DND-41 (cell line): ENCODE measurements at regions not wholly inside any gene's neighbourhood (a gene's known extent, or its start where the extent isn't known, plus 50 kb on each side); places are given as distances from the start of the nearest gene placed in this dataset.

ENCODE experiments used
- ATAC-seq: fragments of 200-7000 bp; cut with Tn5 transposase; 3 replicates; pipeline ENCODE4 v1.9.1; 2021; ENCODE audit warnings: low read depth; ENCODE audit not compliant: insufficient read depth
- DNase-seq: peaks from one replicate; pipeline ENCODE4 v3.0.0-alpha.2; 2020
- H2AFZ ChIP-seq: 2 replicates; pipeline ENCODE4 v1.6.0; 2012; ENCODE audit warnings: low read depth, low read length
- H3K27ac ChIP-seq: 2 replicates; pipeline ENCODE4 v1.5.1; 2012; ENCODE audit warnings: low read length, inconsistent platforms
- H3K27me3 ChIP-seq: fragments of 200-600 bp; sonication (generic); 2 replicates; pipeline ENCODE4 v1.6.0; 2012; ENCODE audit warnings: low read length, mild to moderate bottlenecking, inconsistent platforms; ENCODE audit not compliant: insufficient read depth, poor library complexity
- H3K36me3 ChIP-seq: 2 replicates; pipeline ENCODE4 v1.5.1; 2012; ENCODE audit warnings: low read length, inconsistent platforms; ENCODE audit not compliant: insufficient read depth
- H3K4me1 ChIP-seq: 2 replicates; pipeline ENCODE4 v1.5.1; 2012; ENCODE audit warnings: mild to moderate bottlenecking, low read length; ENCODE audit not compliant: insufficient read depth
- H3K4me2 ChIP-seq: 2 replicates; pipeline ENCODE4 v1.6.0; 2012; ENCODE audit warnings: mild to moderate bottlenecking, moderate library complexity, low read length, inconsistent platforms; ENCODE audit not compliant: insufficient read depth
- H3K4me3 ChIP-seq, 2 experiments: fragments of 200-600 bp in 1 of 2; shearing (Covaris generic) in 1 of 2; 2 replicates each; pipeline ENCODE4 v1.5.1; 2012 to 2016; ENCODE audit warnings: inconsistent platforms in 2 of 2, low read length in 2 of 2, mild to moderate bottlenecking in 2 of 2, low read depth in 1 of 2, moderate library complexity in 1 of 2
- H3K79me2 ChIP-seq: 2 replicates; pipeline ENCODE4 v1.6.0; 2012; ENCODE audit warnings: low read length, inconsistent platforms; ENCODE audit not compliant: insufficient read depth
- H3K9ac ChIP-seq: 2 replicates; pipeline ENCODE4 v1.6.0; 2012; ENCODE audit warnings: low read depth, mild to moderate bottlenecking, inconsistent platforms, low read length, moderate library complexity
- H3K9me3 ChIP-seq: 2 replicates; pipeline ENCODE4 v1.5.1; 2012; ENCODE audit warnings: low read length, moderate library complexity, mild to moderate bottlenecking, inconsistent platforms; ENCODE audit not compliant: insufficient read depth, severe bottlenecking
- H4K20me1 ChIP-seq: 2 replicates; pipeline ENCODE4 v1.6.0; 2012; ENCODE audit warnings: low read length; ENCODE audit not compliant: insufficient read depth
- CTCF ChIP-seq: IDR thresholded peaks from 2 replicates; pipeline ENCODE4 v1.5.1; 2012; ENCODE audit warnings: borderline replicate concordance, low read length, moderate library complexity, mild to moderate bottlenecking; ENCODE audit not compliant: poor library complexity, severe bottlenecking; ENCODE audit errors: extremely low read depth
- EZH2 ChIP-seq: IDR thresholded peaks from 3 replicates; pipeline ENCODE4 v1.6.1; 2012; ENCODE audit warnings: borderline replicate concordance, low read depth, mild to moderate bottlenecking, moderate library complexity, low read length, inconsistent platforms; ENCODE audit not compliant: severe bottlenecking

DNA sequence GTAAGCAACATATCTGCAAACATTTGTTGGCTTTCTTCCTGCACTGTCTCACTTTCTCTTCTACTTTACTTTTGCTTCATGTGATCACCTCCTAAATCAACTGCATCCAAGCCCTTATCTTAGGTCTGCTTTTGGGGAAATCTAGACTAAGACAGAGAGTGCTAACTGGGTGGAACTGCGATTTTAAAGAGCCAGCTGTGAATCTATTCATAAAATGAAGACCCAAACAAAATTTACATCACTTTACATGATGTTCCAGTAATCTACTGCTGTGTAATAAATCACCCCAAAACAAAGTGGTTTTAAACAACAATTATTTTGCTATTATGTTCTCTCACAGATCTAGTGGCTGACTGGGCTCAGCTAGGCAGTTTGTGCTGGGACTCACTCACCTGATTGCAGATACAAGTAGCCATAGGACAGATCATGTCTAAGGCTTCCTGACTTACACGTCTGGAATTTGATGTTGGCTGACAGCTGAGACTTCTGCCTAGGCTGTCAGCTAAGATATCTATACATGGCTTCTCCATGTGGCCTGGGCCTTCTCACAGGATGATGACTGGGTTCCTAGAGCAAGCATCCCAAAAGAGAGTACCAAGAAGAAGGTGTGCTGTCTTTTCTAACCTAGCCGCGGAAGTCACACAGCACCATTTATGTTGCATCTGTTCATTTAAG, 145.1 kb upstream of the TBCA start:
- no peaks in the 10 kb centered on the region for H3K4me1 ChIP-seq
- H3K9ac ChIP-seq: no peak overlapping the region
- no peak overlapping the region for H2AFZ ChIP-seq
- H3K36me3 ChIP-seq: no peaks in the 10 kb centered on the region
- H3K4me3 ChIP-seq: no peak overlapping the region
- no peaks in the 10 kb centered on the region for H4K20me1 ChIP-seq
- H3K79me2 ChIP-seq: no peaks in the 10 kb centered on the region
- H3K4me2 ChIP-seq: no peak overlapping the region
- TF ChIP-seq CTCF (no peak), EZH2 (no peak)
- DNase-seq (no peak), ATAC-seq (no peak)
- no peak overlapping the region for H3K27ac ChIP-seq
- H3K9me3 ChIP-seq: no peaks in the 10 kb centered on the region
- no peaks in the 10 kb centered on the region for H3K27me3 ChIP-seq

DNA sequence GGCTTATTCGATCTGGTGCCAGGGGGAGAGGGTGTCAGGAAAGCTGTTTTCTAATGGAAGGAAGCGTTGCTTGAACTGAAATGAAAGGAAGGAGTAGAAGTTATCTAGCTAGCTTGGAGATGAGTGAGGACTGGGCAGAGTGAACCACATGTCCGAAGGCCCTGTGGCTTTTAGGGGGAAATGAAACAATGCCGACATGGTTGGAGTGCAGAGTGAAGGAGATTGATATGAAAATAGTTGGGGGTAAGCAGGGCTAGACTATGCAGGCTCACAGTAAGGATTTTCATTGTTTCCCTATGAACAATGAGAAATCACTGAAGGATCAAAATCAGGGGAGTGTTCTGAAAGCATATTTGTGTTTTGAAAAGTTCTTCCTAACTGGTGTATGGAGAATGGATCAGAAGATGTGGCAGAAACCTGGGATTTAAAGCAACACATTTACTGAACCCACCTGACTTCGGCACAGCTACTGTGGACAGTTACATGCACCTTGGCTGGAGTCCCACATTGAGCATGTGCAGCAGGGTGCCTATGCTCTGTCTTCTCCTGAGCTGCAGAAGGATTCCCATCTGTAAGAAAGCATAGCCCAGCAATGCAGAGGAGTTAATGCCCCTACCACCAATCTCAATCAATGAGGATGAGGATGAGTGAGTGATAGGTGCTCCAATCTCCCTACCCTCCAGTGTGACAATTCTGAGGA, 144.4 kb upstream of the TBCA start:
- TF ChIP-seq EZH2 (no peak), CTCF (no peak)
- no peak overlapping the region for H3K27ac ChIP-seq
- DNase-seq (no peak), ATAC-seq (no peak)
- H3K9ac ChIP-seq: no peak overlapping the region
- H3K79me2 ChIP-seq: no peaks in the 10 kb centered on the region
- no peaks in the 10 kb centered on the region for H4K20me1 ChIP-seq
- H3K27me3 ChIP-seq: no peaks in the 10 kb centered on the region
- H3K9me3 ChIP-seq: no peaks in the 10 kb centered on the region
- H2AFZ ChIP-seq: no peak overlapping the region
- no peaks in the 10 kb centered on the region for H3K4me1 ChIP-seq
- H3K36me3 ChIP-seq: no peaks in the 10 kb centered on the region
- no peak overlapping the region for H3K4me2 ChIP-seq
- no peak overlapping the region for H3K4me3 ChIP-seq

- H3K36me3 ChIP-seq: no peaks in the 10 kb centered on the region
- H3K9ac ChIP-seq: no peak overlapping the region
- no peaks in the 10 kb centered on the region for H3K79me2 ChIP-seq
- no peak overlapping the region for H2AFZ ChIP-seq
- no peaks in the 10 kb centered on the region for H3K4me1 ChIP-seq
- no peaks in the 10 kb centered on the region for H3K27me3 ChIP-seq
- DNase-seq (no peak), ATAC-seq (no peak)
- no peak overlapping the region for H3K4me3 ChIP-seq
- H3K4me2 ChIP-seq: no peak overlapping the region
- no peaks in the 10 kb centered on the region for H4K20me1 ChIP-seq
- no peak overlapping the region for H3K27ac ChIP-seq
- no peak for TF ChIP-seq CTCF
- no peak for TF ChIP-seq EZH2
- H3K9me3 ChIP-seq: peaks cover 2% of the 10 kb centered on the region
Observed at GRCh38 chr5:77915346-77915745, 139.2 kb upstream of the TBCA start.
